PC-3 (cell line): ENCODE measurements at regions not wholly inside any gene's neighbourhood (a gene's known extent, or its start where the extent isn't known, plus 50 kb on each side); places are given as distances from the start of the nearest gene placed in this dataset.

ENCODE experiments used
- ATAC-seq: fragments of 200-7000 bp; cut with Tn5 transposase; 2 replicates; pipeline ENCODE4 v1.9.1; 2020; ENCODE audit warnings: mild to moderate bottlenecking, moderate library complexity
- BruUV-seq: library from RNA; stranded (reverse); fragments of 400-500 nt; replicated peaks from 2 replicates; lab custom pipeline; 2021; lab: Mats Ljungman, UMichigan
- CTCF ChIA-PET: fragments of 300-600 bp; sonication (Branson Sonifier 250); formaldehyde crosslinking; loops from one replicate; lab custom pipeline; 2022; ENCODE audit warnings: antibody characterized with exemption; lab: Charles Lee
- POLR2A ChIA-PET: fragments of 300-600 bp; sonication (Branson Sonifier 250); formaldehyde crosslinking; loops from one replicate; lab custom pipeline; 2022; ENCODE audit warnings: antibody characterized with exemption; ENCODE audit not compliant: unreplicated experiment; lab: Charles Lee
- DNase-seq: peaks from one replicate; pipeline ENCODE4 v3.0.0-alpha.2; 2015
- H2AFZ ChIP-seq: fragments of 300-600 bp; sonication (generic); 2 replicates; pipeline ENCODE4 v1.6.0; 2016; ENCODE audit warnings: antibody characterized with exemption, low read length
- H3F3A ChIP-seq: fragments of 300-600 bp; sonication (generic); one replicate; pipeline ENCODE4 v1.6.0; 2017; ENCODE audit warnings: antibody characterized with exemption, low read length, control low read depth, mild to moderate bottlenecking; ENCODE audit not compliant: unreplicated experiment
- H3K27ac ChIP-seq: fragments of 300-600 bp; sonication (generic); 2 replicates; pipeline ENCODE4 v1.5.1; 2016; ENCODE audit warnings: mild to moderate bottlenecking, low read length
- H3K27me3 ChIP-seq: fragments of 300-600 bp; sonication (generic); 2 replicates; pipeline ENCODE4 v1.6.1; 2016; ENCODE audit warnings: low read length, mixed read lengths
- H3K36me3 ChIP-seq: fragments of 300-600 bp; sonication (generic); 2 replicates; pipeline ENCODE4 v1.6.1; 2016; ENCODE audit warnings: low read depth, mixed run types, low read length, mixed read lengths
- H3K4me1 ChIP-seq: fragments of 300-600 bp; sonication (generic); 2 replicates; pipeline ENCODE4 v1.5.1; 2016; ENCODE audit warnings: low read length; ENCODE audit not compliant: insufficient read depth
- H3K4me2 ChIP-seq: fragments of 300-600 bp; sonication (generic); 2 replicates; pipeline ENCODE4 v1.6.0; 2016; ENCODE audit warnings: low read length
- H3K4me3 ChIP-seq: fragments of 300-600 bp; sonication (generic); 2 replicates; pipeline ENCODE4 v1.5.1; 2016; ENCODE audit warnings: mild to moderate bottlenecking, low read length, mixed read lengths
- H3K79me2 ChIP-seq: fragments of 300-600 bp; sonication (generic); 2 replicates; pipeline ENCODE4 v1.6.1; 2017; ENCODE audit warnings: low read length, mixed read lengths
- H3K9ac ChIP-seq: fragments of 300-600 bp; sonication (generic); 2 replicates; pipeline ENCODE4 v1.6.0; 2016; ENCODE audit warnings: mild to moderate bottlenecking, low read length
- H3K9me2 ChIP-seq: fragments of 300-600 bp; sonication (generic); replicated peaks from 2 replicates; pipeline ENCODE4 v1.6.1; 2016; ENCODE audit warnings: mixed run types, low read length, mixed read lengths
- H3K9me3 ChIP-seq: fragments of 300-600 bp; sonication (generic); 2 replicates; pipeline ENCODE4 v1.6.1; 2016; ENCODE audit warnings: low read length, mixed read lengths
- H4K20me1 ChIP-seq: fragments of 300-600 bp; sonication (generic); 2 replicates; pipeline ENCODE4 v1.6.1; 2016; ENCODE audit warnings: low read length, mixed read lengths
- EZH2 ChIP-seq: fragments of 300-600 bp; sonication (generic); IDR thresholded peaks from one replicate; pipeline ENCODE4 v1.6.1; 2017; ENCODE audit warnings: antibody characterized with exemption, mild to moderate bottlenecking, low read length; ENCODE audit not compliant: unreplicated experiment
- EZH2phosphoT487 ChIP-seq: fragments of 300-600 bp; sonication (generic); IDR thresholded peaks from 2 replicates; pipeline ENCODE4 v1.6.1; 2018; ENCODE audit warnings: mild to moderate bottlenecking, antibody characterized with exemption, low read length, borderline replicate concordance
- intact Hi-C: fragments of 100-400 bp; cut with micrococcal nuclease; formaldehyde crosslinking; loops from 2 replicates; pipeline ENCODE4 v1.9.0; 2023
- TF ChIP-seq, protein P1 (sequence below): fragments of 300-600 bp; sonication (generic); conservative IDR thresholded peaks from 2 replicates; pipeline ENCODE4 v1.5.1; 2017; ENCODE audit warnings: antibody characterized with exemption, low read depth, mild to moderate bottlenecking, low read length

DNA sequence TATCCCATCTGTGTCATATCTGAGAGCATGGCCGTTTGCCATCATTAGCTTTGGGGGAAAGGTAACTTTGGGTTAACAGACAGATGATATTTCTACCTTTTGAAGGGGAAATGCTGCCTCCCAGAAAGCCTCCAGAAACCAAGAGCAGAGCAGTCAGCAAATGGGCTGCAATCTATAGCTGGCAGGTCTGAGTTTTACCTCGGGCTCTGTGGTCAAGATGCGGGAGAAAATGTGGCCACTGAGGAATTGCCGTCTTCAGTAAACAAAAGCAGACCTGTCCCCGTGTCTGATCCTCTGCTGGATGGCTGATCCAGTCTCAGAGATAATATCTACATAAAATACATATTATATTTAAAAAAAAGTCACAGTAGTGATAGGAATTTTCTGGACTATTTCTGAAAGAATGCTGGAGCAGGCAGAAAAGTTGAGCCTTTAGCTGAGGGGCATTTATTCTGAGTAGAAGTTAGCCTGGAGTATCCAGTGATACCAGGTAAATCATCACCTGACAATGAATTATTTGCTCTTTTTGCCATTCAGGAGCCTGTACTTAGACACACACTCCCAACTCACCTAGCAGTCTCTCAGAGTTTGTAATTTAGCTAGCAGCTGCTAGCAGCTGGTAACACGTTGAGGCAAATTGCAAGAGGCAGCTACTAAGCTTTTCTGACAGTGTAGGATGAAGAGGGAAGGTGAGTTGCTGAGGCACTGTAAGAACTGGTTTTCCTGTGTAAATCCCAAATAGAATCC, 285.3 kb upstream of the RARB start:
- Histone ChIP-seq H3F3A (no peaks in the 10 kb centered on the region), H2AFZ (no peak overlapping the region), H3K27me3 (no peaks in the 10 kb centered on the region), H3K4me1 (no peaks in the 10 kb centered on the region), H3K36me3 (no peaks in the 10 kb centered on the region), H3K9me2 (no peaks in the 10 kb centered on the region), H3K4me2 (no peak overlapping the region), H3K9ac (no peak overlapping the region), H3K4me3 (no peak overlapping the region), H3K27ac (no peak overlapping the region), H4K20me1 (no peaks in the 10 kb centered on the region), H3K79me2 (no peaks in the 10 kb centered on the region), H3K9me3 (peaks cover 4% of the 10 kb centered on the region; the same call in 1 of the 2 replicates)
- no peak for DNase-seq
- TF ChIP-seq, protein P1, sequence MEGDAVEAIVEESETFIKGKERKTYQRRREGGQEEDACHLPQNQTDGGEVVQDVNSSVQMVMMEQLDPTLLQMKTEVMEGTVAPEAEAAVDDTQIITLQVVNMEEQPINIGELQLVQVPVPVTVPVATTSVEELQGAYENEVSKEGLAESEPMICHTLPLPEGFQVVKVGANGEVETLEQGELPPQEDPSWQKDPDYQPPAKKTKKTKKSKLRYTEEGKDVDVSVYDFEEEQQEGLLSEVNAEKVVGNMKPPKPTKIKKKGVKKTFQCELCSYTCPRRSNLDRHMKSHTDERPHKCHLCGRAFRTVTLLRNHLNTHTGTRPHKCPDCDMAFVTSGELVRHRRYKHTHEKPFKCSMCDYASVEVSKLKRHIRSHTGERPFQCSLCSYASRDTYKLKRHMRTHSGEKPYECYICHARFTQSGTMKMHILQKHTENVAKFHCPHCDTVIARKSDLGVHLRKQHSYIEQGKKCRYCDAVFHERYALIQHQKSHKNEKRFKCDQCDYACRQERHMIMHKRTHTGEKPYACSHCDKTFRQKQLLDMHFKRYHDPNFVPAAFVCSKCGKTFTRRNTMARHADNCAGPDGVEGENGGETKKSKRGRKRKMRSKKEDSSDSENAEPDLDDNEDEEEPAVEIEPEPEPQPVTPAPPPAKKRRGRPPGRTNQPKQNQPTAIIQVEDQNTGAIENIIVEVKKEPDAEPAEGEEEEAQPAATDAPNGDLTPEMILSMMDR: no peak
- TF ChIP-seq EZH2phosphoT487: no peak
- TF ChIP-seq EZH2: no peak
- no peak for ATAC-seq
- no TSS peak for BruUV-seq
- intact Hi-C loops: no loop called here
- ChIA-PET CTCF (no interaction called here), POLR2A (interaction anchor here (0.5 kb wide), 1 partner anchor 12 kb away, joined by 4 read pairs; no protein-coding TSS in a partner anchor)

DNA sequence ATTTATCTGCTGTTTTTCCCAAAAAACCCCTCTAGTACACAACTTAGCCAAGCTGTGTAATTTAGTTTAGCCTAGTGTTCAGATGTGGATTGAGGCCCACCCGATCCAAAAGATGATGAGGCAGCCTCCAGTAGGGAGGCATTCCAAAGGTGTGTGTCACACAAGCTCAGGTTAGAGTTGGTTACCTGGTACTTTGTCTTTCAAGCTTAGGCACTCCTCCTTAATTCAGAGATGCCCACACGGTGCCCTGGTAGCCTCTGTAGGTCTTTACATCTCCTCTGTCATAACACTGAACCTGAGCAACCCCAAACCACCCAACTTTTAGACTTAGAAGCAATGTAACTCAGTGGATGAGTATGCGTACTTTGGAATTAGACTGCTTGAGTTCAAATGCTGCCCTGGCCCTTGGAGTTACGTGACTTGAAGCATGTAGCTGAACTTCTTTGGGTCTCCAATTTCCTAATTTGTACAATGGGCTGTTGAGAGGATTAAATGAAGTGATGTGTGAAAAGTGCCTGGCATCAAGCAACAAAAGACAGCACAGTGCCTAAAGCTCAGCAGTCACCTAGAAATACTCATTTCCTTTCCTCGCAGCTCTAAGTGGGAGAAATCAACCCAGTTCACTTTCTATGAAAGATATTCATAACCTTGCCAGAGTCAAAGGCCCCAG, 284.6 kb upstream of the RARB start:
- ChIA-PET CTCF (no interaction called here), POLR2A (no interaction called here)
- Histone ChIP-seq H3K4me1 (no peaks in the 10 kb centered on the region), H3K27me3 (no peaks in the 10 kb centered on the region), H2AFZ (no peak overlapping the region), H3K9ac (no peak overlapping the region), H3K9me3 (peaks cover 4% of the 10 kb centered on the region; the same call in 1 of the 2 replicates), H3K27ac (no peak overlapping the region), H3K4me2 (no peak overlapping the region), H3K9me2 (no peaks in the 10 kb centered on the region), H4K20me1 (no peaks in the 10 kb centered on the region), H3F3A (no peaks in the 10 kb centered on the region), H3K36me3 (no peaks in the 10 kb centered on the region), H3K79me2 (no peaks in the 10 kb centered on the region), H3K4me3 (no peak overlapping the region)
- no TSS peak for BruUV-seq
- DNase-seq (no peak), ATAC-seq (no peak)
- TF ChIP-seq, protein P1: no peak
- intact Hi-C loops: no loop called here

DNA sequence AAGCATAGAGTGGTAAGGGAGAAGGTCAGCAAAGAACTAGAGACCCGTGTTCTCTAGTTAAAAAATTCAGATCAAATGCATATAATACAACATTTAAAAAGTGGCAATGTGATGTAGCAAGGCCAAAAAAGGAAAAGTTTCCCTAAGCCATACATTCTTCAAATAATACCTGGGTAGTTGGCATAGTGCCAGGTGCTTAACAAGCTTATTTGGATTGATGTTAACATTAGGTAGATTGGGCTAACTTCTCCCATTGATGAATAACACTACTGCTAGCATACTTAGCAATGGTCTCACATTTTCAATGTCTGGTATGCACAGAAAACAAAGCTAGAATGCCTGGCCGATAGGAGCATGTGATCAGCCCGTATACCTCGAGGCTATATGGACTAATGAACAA, 283.6 kb upstream of the RARB start:
- intact Hi-C loops: no loop called here
- Histone ChIP-seq H3K9me2 (no peaks in the 10 kb centered on the region), H3K9me3 (peaks cover 4% of the 10 kb centered on the region; the same call in 1 of the 2 replicates), H3K27me3 (no peaks in the 10 kb centered on the region), H3K36me3 (no peaks in the 10 kb centered on the region), H3K4me2 (no peak overlapping the region), H3K9ac (no peak overlapping the region), H3K4me3 (no peak overlapping the region), H3K79me2 (no peaks in the 10 kb centered on the region), H3K4me1 (no peaks in the 10 kb centered on the region), H2AFZ (no peak overlapping the region), H3F3A (no peaks in the 10 kb centered on the region), H4K20me1 (no peaks in the 10 kb centered on the region), H3K27ac (no peak overlapping the region)
- BruUV-seq: no TSS peak
- no peak for ATAC-seq
- no peak for DNase-seq
- POLR2A ChIA-PET: no interaction called here
- CTCF ChIA-PET: no interaction called here
- TF ChIP-seq EZH2: no peak
- TF ChIP-seq, protein P1: no peak
- TF ChIP-seq EZH2phosphoT487: no peak
